ENCODE measurements at regions not wholly inside any gene's neighbourhood (a gene's known extent, or its start where the extent isn't known, plus 50 kb on each side); places are given as distances from the start of the nearest gene placed in this dataset.

DNA sequence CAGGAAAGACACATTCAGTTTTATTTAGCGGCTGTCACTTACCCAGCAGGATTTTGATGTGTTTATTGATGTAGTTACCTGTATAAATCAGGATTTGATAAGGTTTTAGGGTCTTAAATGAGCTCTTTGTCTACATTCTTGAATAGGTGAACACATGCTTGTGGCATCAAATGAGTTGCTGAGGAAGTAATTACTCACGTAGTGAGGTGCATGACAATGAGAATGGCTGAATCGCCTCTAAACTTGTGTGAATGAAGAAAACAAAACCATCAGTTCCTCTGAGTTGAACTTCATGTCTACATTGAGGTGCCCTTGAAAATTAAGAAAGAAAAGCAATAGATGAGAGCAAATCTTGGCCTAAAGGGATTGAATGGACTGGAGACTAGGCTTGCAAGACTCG lies 245.6 kb upstream of the SATB1 start:
- no peak for DNase-seq

DNA sequence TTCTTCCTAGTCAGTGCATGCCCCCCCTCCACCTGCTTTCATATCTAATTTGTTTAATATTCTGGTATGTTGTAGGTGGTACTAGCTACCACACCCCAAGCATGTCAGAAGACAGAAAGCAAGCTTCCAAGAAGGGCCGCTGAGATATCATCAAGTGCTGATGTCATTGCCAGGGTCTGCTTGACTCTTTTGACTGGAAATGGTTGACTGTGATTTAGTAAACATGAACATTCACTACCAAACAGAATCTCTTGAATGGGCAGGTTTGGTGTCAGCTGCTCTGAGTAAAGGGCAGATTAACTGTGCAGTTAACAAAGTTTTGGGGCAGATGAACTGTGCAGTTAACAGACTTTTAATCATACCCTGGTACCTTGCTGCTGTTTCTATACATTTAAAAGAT lies 244.2 kb upstream of the SATB1 start:
- DNase-seq: no peak

DNA sequence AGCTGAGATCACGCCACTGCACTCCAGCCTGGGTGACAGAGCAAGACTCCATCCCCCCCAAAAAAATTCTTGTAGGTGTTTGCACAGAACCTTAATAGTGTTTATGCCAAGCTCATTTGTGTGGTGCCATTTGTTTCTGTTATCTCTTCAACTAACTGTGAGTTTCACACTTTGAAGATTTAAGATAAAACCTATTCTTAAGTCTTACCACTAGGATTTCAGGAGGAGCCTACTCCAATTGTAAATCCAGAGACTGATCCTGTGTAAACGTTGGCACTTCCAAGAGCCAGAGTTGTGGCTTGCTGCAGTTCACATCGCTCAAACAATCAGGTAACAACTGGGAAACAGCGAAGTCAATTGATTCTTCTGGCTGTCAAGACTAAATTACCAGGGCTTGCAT lies 242.4 kb upstream of the SATB1 start:
- no peak for DNase-seq

DNA sequence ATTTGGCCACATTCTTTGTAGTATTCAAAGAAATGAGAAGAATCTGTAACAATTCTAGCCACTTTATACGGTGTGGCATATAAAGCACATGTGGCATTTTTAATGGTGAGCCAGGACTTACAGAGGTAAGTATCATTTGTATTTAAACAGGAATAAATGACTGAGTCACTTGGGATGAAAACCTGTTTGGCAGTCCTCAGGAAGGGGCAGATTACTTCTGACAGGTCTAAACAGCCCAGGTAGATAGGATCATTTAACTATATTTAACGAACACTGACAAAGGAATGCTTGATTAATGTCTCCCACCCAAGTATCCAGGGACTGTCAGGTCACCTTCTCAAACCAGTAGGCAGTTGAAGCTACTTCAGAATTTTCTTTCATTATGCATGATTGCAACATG lies 241.5 kb upstream of the SATB1 start:
- no peak for DNase-seq

DNA sequence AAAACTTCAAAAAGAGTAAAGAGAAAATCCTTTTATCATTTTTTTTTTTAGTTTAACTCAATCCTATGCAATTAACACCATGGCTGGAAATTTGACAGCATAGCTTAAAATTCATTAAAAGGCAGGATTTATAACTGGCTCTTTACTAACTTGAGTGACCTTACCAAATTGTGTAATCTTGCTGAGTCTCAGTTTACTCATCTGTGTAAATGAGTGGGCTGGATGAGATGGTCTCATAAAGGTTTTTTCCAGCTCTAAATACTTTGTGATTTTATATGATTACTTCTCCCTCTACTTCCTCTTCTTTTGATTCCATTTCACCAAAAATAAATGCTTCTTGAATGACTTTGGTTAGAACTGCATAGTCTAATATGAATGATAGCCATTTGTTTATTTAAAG lies 234.9 kb upstream of the SATB1 start:
- DNase-seq: no peak

DNA sequence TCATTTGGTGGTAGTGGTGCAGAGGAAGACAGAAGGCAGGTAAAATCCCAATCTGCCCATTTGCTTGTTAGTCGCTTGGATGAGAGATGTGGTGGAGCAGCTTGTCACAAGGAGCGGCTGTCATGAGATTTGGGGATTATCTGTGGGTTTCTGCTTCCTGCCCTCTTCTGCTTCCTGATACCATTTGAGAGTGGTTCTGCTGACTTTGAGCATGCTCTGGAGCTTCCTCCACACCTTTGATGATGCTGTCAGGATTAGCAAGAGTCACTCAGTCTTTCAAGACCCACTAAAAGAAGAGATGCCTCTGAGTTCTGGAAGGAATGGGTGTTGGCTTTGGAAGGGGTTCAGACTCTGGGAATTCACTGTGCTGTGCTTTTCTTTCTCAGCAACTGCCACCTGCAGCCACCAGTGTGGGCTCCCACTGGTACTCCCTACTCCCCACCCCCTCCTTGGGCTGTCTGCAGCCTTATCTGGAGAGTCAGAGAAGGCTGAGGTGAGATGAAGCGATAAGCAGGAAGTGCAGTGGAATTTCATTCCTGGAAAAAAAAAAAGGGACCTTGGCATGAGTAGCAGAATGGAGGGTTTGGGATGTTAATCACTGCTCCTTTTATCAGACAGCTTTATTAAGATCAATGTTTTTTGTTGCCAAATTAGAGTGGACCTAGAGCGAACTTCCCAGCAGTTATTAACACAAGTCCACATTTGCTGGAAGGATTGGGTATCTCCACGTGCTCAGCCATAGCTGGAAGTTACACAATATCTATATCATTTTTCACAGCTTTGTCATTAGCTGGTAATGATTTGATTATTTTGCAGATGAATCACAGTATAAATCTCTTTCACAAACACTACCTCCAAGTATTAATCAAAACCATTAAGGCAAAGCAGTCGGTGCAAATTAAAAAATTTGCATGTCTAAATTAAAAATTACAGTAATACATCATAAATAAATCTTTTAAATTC lies 233.0 kb upstream of the SATB1 start:
- DNase-seq: no peak

DNA sequence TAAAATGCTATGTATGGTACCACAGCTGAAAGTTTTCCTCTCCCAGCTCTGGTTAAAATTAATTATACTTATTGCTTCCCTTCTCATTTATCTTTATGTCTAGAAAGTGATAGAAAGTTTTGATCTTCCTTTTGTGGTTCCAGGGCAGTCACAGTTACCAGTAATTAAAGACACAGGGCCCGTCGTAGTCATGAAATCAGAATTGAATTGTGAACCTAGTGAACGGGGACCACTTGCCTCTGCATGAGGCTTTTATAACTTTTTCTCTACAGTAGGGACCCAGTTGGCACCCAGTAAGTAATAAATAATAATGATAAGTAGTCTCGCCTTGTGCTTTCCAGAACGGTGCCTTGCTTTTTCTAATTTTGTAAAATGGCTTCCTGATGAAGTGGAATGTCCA lies 231.7 kb upstream of the SATB1 start:
- no peak for DNase-seq

DNA sequence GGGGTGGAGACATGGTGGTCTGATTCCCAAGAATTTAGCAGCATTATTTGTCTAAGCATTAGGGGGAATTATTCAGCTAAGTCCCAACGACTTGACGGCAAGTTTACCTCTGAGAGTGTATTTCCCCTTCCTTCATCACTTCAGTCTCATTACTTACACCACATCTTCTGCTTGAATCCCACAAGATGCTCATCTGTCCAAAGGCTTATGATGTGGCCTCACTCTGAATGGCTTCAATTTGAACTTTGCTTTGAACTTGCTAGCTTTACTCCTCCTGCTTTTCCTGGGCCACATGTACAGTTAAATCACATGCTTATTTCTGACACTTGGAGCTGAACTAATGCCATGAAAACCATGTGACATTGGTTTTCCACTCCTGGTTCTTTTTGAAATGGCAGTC lies 231.3 kb upstream of the SATB1 start:
- DNase-seq: no peak

DNA sequence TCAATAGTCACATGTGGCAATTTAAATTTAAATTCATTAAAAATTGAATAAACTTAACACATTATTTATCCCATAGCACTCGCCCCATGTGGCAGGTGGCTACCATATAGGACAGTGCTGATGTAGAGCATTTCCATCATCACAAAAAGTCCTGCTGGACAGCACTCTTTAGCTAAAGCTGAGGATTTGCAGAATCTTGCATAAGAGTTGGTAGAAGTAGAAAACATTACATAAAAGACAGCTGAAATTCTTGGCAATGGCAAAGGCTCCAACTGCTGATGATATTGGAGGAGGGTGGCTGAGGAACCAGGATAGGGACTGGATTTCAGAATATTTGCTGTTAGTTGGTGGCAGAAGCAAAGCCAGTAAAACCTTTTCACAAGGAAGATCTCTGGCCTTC lies 230.7 kb upstream of the SATB1 start:
- no peak for DNase-seq

DNA sequence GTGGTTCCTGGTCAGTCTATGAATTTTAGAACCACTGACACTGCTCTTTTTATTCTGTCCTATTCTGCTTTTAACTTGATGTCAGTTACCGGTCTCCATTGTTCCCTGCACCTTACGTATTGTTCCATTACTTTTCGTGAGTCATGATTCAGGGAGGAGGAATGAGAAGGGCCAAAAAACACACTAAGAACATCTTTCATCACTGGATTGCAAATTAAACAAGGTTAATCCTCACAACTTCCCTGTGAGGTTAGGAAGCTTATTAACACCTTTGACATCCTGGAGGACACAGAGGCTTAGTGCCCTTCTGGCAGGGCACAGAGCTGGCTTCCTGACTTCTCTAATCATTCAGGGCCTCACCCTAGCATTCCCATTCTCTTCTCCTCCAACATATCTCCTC lies 227.6 kb upstream of the SATB1 start:
- no peak for DNase-seq

DNA sequence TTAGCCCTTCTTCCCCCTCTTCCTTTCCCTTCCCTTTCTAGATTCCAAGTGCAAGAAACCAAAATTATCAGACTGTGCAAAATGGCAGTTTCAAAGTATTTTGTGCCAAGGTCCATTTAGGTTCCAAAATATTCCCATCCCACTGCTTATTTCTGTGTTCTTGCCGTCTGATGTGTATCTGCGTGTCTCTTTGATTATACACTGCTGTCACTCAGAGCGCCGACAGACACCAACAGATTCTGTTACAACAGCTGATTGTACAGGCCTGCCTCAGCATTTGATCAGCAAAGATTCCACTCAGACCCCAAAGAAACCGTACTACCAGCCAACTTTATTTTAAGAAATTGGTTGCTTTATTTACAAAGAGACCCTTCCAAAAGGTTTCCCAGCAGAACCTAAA lies 225.6 kb upstream of the SATB1 start:
- no peak for DNase-seq

DNA sequence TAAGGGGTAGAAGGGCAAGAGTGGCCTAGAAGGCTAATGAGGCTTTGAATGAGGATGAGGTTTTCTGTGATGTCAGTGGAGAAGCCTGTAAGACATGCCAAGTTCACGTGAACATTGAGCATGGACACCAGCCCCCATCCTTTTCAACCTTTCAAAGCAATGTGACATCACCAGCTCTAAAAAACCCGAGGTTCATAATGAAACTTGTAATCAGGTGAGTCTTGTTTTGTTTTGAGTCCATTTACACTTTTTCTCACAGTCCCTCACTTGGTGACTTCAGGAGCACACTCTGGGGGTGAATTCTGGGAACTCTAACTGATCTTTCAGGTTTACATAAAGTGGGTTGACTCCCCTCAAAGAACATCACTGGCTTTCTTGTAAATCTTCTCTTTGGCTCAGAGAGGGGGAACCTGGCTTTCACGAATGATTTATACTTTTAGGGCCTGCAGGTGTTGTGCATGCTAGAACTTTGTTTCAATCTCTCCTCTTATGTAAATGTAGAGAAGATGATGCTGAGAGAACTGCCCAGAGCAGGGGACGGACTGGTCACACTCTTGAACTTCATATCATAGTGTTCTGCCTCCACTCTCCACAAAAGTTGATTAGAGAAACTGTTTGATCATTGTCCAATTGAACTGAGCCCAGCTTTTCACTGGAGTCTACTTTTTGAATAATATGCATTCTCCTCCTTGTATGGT lies 224.7 kb upstream of the SATB1 start:
- DNase-seq: no peak

DNA sequence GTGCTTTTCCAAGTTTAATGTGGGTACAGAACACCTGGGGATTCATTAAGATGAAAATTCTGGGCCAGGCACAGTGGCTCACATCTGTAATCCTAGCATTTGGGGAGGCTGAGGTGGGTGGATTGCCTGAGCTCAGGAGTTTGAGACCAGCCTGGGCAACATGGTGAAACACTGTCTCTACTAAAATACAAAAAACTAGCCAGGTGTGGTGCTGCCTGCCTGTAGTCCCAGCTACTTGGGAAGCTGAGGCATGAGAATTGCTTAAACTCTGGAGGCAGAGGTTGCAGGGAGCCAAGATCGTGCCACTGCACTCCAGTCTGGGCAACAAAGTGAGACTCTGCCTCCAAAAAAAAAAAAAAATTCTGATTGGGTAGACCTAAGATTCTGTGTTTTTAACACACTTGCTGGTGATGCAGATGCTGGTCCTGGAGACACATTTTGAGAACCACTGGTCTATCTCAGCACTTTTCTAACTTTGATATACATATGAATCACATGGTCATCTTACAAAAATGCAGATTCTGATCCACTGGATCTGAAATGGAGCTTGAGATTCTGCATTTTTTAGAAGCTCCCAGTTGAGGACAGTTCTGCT lies 223.8 kb upstream of the SATB1 start:
- no peak for DNase-seq

DNA sequence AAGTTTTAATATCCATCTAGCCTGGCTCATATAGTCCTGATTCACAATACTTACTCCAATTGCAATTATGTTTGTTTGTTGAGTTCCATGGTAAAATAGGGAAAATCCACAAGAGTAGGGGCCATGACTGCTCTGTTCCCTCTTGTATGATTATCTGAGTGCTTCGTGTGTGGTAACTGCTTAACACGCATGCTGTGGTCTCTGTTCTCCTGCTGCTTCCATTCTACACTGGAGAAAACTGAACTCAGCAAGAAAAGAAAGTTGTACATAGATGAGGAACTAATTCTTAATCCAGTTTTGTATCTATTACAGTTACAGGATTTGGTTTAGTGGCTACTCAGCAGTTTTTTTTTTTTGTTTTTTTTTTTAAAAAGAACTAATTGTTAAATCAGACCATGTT lies 223.0 kb upstream of the SATB1 start:
- DNase-seq: no peak

DNA sequence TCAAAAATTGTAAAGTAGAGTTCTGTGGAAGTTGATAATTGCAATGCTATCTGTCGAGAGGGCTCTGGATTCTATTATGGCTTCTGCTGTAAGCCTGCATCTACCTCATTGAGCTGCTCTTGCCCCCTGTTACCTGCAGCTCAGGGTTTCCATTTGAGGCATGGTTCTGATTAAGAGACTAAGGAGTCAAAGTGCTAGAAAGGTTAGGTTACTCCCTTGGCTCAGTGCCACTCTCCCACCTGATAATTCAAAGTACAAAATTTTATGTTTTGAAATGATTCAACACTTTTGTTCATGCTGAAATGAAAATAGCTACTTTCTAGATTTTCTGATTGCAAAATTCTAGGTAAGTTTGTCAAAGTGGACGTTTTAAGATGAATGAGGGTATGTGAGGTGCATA lies 220.5 kb upstream of the SATB1 start:
- DNase-seq: no peak

DNA sequence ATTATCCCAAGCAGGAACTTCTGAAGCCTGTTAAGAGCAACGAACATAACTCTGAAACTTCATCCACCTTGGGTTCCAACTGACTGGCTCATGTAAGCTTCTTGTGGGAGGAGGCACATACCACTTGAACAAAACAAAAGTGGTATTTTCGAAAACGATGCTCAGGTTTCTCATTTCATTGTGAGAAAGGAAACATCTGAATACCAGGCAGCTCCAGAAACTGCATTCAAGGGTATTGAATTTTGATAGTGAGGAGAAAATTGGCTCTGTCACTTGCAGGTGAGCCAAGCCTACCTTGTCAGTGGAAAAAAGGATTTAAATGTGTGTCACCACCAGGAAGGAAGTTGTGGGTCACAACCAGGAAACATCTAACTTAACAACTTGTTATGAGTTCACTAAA lies 218.1 kb upstream of the SATB1 start:
- DNase-seq: peak; percentile 29

DNA sequence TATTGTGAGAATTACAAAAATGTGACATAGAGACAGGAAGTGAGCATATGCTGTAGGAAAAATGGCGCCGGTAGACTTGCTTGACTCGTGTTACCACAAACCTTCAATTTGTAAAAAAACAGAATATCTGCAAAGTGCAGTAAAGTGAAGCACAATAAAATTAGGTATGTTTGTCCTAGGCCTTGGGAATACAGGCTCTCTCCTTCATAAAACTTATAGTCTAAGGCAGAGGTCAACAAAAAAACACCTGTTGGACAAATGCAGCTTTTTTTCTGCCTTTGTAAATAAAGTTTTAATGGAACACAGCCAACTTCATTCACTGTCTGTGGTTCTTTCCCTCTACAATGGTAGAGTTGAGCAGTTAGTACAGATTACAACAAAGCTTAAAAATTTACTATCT lies 216.8 kb upstream of the SATB1 start:
- no peak for DNase-seq

DNA sequence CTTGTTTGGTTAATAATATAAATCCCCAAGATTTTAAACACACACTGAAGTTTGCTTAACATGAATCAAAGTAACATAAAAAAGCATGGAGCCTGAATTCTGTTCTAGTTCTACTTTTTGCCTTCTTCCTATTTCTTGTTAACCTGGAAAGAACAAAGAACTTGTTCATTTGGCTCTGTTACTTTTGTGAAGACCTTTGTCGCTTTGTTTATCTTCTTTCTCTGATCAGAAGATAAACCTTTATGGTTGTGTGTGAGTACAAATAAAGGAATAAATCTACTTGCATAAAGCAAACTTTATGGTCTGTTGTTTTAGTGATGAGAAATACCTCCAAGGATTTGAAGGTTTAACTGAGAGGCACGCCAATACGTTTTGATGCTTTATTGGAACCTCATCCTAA lies 210.1 kb upstream of the SATB1 start:
- DNase-seq: no peak

DNA sequence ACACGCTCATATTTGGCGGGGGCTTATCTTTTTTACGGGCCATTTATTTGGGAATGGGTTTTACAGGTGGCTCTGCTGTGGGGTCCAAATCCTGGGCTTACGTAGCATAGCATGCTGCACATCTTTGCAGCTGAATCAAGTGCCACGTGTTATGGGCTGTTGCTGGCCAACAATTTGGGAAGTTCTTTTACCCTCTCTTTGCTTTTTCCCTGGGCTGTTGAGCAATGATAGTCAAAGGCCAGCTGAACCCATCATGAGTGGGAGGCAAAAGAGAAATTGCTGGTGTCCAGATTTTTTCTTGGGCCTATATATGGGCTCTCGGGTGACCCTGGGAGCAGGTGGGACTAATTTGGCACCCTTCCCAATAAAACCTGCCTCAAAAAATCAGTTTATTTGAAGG lies 209.3 kb upstream of the SATB1 start:
- no peak for DNase-seq

DNA sequence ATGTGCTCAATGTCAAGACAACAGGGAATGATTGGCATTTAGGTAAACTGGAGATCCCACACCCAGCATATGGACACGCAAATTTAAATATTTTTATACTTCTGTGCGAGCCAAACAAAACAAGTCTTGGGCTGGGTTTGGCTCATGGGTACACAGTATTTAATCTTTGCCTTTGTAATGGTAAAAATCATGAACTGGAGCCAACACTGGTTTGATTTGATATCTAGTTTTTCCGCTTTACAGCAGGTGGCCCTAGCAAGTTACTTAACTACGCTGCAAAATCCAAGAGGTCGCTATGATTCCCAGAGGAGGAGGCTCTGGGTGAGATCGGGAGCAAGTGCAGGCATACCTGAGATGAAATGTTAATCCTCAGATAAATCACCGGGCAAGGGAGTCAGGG lies 207.9 kb upstream of the SATB1 start:
- no peak for DNase-seq

DNA sequence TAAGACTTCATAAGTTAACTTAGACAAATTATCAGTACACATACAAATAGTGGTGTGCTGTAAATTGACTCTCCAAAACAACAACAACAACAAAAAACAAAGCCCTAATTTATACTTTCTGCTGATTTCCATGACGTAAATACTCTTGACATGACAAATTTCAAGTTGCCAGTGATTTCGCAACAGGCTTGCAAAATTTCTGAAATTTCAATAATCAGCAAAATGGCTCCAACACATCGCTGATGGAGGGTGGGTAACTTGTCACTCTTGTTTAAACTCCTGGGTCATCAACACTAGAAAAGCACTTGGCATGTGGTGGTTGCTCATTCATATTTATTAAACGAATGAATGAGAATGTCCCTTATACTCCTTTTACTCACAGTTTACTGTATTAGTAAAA lies 205.2 kb upstream of the SATB1 start:
- DNase-seq: no peak

DNA sequence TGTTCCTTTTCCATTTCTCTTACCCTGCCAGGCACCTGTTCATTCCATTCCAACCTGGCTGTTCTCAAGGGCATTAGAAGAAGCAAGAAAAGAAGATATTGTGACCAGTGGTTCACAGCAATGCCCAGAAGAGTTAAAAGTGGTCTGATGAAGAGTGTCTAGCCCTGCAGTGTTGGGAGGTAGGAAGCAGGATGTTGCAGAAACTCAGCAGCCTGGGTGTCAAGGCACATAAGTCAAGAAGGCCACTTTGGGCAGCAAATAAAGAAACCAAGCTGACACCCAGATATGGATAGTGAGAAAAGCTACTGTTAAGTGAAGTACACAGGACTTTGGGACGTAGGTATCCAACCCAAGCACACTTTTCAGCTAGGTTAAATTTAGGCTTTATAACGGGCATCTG lies 199.9 kb upstream of the SATB1 start:
- DNase-seq: no peak

DNA sequence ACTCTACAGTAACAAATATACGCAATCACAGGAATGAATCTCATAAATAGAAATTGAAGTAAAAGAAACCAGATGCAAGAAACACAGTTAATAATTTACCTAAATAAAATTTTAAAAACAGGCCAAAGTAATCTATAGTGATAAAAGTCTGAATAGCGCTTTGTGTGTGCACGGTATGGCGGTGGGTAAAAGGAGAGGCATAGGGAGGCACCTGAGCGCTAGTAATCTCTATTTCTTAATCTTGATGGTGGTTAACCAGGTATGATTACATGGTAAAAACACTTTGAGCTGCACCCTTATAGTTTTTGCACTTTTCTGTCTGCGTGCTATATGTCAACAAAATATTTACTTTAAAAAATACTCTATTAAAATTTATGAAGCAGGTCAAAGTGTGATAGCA lies 198.1 kb upstream of the SATB1 start:
- no peak for DNase-seq

Measured in renal pelvis (tissue), 1 donor.